SH-SY5Y (cell line): ENCODE measurements at regions not wholly inside any gene's neighbourhood (a gene's known extent, or its start where the extent isn't known, plus 50 kb on each side); places are given as distances from the start of the nearest gene placed in this dataset.

ENCODE experiments used
- GATA2 ChIP-seq: IDR thresholded peaks from 2 replicates; pipeline ENCODE4 v1.6.1; 2011; ENCODE audit warnings: mild to moderate bottlenecking, low read depth, low read length
- GATA3 ChIP-seq: IDR thresholded peaks from 2 replicates; pipeline ENCODE4 v1.6.1; 2011; ENCODE audit warnings: low read depth, mild to moderate bottlenecking, low read length, moderate library complexity

DNA sequence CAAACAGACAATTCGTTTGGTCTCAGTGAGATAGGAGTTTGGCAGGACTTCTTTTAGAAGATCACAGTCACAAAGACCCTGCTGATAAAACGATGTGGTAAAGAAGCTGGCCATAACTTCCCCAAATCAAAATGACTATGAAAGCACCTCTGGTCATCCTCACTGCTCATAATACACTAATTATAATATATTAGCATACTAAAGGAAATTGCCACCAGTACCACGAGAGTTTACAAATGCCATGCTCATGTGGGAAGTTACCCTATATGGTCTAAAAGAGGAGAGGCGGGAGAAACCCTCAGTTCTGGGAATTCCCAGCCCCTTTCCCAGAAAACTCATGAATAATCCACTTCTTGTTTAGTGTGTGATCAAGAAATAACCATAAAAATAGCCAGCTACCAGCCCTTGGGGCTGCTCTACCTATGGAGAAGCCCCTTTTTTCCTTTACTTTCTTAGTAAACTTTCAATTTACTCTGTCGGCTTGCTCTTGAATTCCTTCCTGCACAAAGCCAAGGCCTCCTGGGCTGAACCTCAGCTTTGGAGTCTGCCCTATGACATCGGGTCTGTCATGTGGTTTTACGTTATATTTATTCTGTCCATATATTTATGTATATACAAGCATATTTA lies 115.8 kb upstream of the IGSF10 start:
- TF ChIP-seq GATA2 (no peak), GATA3 (no peak)

DNA sequence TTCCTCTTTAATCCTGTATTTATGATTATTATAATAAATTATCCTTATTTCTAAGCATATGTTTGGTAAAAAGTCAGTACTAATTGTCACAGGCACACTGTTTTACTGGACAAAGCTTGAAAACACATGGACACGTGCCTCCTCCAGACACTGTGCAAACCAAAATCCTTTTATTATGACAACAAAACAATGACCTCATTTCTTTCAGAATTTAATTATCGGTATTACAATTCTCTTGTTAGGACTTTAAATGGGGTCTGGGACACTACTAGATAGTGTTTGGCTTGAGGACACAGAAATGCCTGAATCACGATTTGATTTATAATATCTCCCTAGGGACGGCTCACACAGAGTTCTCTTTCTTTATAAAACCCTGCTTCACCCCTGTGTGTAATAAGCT lies 107.3 kb upstream of the IGSF10 start:
- no peak for TF ChIP-seq GATA3
- no peak for TF ChIP-seq GATA2

DNA sequence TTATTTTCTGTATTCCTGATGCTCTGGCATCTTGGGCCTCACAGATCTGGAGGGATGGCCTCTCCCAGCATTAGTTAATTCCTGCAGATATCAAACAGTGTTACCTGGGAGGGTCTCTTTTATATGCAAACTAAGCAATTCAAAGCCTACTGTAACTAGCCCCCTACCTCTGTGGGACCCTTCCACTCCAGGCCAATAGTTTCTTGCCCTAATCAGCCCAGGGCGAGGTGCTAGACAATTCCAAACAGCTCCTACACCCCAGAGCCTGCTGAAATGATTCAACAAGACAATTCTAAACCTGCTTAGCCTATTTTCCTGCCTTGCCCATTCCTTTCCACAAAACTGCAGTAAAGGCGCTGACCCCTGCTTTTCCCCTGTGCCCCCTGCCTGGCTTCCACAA lies 106.6 kb upstream of the IGSF10 start:
- TF ChIP-seq GATA3 (no peak), GATA2 (no peak)

DNA sequence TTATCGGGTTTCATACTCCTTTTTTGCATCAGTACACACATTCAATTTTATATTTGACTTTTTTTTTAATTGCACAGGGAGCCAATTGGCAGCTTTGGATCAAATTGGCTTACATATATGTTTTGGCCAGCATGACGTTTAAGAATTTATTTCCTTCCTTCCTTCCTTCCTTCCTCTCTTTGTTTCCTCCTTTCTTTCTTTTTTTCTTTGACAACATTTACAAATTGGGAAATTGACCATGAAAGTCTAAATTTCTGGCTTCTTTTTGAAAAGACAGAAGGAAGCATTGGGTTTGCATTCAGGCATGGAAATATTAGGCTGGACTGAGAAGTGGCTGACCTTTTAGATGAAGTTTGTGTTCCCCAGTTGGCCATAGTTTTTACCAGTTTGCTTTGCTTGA lies 103.4 kb upstream of the IGSF10 start:
- TF ChIP-seq GATA3 (no peak), GATA2 (no peak)

DNA sequence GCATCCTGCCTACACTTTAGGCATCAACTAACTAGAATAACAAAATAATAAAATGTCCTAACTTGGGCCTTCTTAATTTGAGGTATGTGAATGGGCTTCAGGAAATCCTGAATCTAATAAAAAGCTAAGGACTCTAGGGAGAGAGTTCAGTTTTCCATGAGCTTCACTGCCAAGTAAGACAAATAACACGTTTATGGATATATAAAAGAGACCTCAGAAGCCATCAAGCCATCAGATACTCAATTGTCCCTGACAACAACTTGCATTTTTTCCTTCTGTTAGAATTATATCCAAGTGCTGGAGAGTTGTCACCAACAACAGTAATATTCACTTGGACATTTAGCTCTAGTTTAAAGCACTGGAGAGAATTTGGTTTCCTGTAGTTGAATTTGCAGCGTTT lies 102.4 kb upstream of the IGSF10 start:
- TF ChIP-seq GATA3, result no peak

DNA sequence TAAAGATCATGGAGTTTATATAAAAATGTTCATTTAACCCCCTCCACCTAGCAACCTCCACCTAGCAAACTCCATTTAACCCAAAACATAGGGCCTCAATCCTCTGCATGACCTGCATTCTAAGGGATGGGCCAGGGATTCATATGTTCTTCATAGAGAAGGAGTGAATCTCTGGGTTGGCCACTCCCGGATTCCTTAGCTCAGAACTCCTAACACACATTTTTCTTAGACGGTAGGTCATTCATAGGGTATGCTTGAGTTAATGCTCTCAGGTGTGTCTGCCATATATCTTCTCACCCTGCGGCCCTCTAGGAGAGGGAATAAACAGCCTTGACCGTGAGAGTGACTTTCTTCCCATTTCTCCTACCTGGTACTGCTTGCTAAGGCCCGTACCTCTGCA lies 102.0 kb upstream of the IGSF10 start:
- TF ChIP-seq GATA2, result no peak
- no peak for TF ChIP-seq GATA3

DNA sequence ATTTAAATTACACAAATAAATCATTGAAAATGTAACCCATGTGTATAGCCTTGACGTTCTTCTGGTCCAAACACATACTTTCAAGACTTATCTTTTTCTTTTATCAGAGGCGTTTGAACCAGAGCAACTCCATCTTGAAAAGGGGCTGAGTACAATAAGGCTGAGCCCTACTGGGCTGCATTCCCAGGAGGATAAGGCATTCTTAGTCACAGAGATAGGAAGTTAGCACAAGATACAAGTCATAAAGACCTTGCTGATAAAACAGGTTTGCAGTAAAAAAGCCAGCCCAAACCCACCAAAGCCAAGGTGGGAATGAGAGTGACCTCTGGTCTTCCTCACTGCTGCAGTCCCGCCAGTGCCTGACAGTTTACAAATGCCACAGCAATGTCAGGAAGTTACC lies 101.0 kb upstream of the IGSF10 start:
- TF ChIP-seq GATA3 (no peak), GATA2 (no peak)

DNA sequence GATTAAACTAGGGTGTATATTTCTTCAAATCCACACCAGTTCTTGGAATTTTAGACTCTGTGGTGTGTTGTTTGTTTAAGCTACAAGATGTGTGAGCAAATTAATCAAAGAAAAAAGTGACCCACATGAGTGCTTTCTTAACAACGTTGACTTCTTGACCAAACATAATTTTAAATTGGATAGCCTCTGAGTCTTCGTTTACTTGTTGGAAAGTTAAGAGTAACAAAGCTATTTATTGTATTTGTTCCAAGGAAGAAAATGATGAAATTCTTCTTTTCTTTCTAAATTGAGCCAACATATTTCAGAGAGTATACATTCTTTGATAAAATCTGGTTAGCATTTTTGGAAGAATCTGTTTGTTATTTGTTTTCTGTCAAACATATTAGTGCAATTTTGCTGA lies 99.9 kb upstream of the IGSF10 start:
- TF ChIP-seq GATA3 (no peak), GATA2 (no peak)

DNA sequence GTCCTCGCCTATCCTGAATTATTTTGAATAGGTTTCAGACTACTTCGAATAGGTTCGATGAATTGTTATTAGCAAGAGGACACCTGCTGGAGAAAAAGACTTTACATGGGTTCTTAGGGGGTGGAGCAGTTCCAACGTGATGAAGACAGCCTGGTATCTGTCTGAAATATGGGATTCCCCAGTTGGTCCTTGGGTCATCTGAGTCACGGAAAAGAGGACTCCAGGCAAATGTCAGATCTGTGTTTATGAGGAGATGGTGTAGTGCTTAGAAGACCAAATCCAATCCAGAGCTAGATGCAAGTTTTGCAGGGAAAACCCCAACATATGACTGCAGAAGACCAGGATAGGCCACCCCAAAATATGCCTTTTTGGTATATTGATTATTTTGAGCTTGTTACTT lies 98.9 kb upstream of the IGSF10 start:
- TF ChIP-seq GATA2, result no peak
- TF ChIP-seq GATA3, result no peak

DNA sequence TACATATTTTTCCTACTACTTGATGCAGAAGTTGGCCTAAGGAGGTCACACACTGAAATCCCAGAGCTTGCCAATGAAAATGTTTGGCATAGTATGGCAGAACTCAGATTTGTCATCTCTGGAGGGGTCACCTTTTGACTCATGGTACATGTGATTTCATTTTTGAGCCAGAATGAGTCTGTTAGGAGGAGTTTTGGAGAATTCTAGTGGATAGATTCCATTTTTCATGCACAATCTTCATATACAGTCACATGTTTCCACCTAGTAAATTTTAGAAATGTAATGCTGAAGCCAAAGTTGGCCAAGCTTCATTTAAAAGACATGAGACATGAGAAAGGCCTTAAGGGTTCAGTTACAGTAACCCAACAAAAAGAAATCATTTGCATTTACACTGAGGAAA lies 97.8 kb upstream of the IGSF10 start:
- TF ChIP-seq GATA2, result no peak
- no peak for TF ChIP-seq GATA3

DNA sequence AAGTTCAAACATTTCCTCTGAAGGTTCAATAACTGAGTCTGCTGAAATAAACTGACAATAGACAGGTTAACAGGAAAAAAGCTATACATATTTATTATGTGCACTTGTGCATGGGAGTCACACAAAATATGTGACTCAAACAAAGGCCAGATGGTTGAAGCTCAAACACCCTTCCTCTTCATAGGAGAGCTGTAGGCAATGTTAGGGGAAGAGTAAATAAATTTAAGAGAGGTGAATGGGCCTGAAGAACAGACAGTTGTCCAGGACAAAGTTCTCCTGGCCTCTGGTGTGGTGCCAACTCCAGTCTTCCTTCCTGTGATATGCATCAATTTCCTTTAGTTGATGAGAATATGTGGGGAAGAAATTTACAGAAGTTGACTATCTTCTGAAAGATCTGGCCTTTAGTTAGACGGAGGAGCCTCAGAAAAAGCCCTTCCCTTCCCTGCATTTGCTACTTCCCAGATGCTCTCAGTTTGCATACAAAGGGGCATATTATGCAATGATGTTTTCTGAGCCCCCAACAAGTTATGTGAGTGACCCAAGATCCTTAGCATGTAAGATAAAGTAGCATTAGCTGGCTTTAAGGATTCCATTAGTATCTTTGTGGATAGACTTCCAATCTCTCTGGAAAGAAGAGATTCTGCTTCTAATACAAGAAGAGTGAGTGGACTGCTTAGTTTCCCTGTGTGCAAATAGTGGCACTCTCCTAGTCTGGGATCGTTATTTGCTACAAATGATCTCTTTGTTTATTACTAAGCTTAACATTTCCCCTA lies 96.4 kb upstream of the IGSF10 start:
- TF ChIP-seq GATA3 (no peak), GATA2 (no peak)

DNA sequence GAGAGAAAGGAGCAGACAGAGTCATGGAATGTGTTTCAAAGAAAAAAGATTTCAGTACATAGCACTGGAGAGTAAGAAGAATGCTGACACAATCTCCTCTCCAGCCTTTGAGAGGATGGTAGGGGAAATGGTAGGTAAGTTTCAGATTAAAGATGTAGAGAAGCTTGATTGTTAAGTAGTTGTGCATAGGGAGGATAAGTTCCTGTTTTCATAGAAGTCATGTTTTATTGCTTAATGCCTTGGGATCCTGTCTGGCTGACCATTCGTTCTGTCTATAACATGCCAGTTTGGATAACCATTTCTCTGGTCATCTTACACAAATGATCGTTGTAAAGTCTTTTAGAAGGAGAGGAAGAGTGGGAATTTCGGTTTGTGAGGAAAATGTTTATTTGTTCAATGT lies 95.7 kb upstream of the IGSF10 start:
- TF ChIP-seq GATA3 (no peak), GATA2 (no peak)

DNA sequence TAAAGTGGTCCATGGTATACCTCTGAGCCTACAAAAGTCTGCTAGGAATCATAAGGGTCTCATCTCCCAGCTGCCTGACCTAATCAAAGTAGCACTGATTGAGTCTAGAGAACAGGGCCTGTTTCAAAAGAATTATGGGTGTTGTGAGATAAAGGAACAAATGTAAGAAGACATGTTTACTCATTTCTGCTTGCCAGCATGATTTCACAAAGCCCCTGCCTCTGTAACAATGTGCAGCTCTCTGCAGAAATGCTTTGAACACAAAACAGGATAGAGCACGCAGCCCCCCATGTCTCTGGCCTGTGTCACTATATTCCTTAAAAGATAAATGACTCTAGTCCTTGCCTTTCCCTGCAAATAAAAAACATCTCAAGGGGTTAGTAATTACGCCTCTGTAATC lies 94.7 kb upstream of the IGSF10 start:
- TF ChIP-seq GATA2 (no peak), GATA3 (no peak)

DNA sequence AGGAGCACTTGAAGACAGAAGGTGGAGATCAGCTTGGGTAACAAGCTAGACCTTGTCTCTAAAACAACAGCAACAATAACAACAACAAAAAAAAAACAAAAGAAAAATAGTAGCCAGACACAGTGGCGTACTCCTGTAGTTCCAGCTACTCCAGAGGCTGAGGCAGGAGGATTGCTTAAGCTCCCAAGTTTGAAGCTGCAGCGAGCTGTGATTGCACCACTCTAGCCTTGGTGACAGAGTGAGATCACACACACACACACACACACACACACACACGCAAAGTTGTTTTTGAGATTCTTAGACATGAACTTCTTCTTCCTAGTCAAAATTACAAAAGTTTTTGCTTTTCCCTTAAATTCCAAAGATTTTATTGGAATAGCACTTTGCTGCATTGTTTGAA lies 93.0 kb upstream of the IGSF10 start:
- TF ChIP-seq GATA3, result no peak
- no peak for TF ChIP-seq GATA2

DNA sequence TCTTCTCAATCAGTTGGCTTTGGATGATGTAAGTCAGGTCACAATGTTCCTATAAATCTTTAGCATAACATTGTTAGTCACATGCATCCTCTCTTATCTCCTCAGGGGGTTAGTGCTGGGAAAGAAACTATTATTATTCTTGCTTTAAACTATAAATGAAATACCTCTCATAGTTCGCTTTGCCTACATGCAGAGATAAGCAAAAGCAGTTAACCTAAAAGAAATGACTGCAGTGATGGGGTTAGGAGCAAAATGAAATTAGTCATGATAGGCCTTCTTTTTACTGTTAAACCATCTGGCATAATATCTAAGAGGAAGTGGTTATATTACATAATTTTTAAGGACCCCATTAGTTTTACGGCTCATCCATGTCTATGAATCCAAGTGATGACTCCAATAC lies 91.7 kb upstream of the IGSF10 start:
- TF ChIP-seq GATA2 (no peak), GATA3 (no peak)
